ENCODE measurements at regions not wholly inside any gene's neighbourhood (a gene's known extent, or its start where the extent isn't known, plus 50 kb on each side); places are given as distances from the start of the nearest gene placed in this dataset.

DNA sequence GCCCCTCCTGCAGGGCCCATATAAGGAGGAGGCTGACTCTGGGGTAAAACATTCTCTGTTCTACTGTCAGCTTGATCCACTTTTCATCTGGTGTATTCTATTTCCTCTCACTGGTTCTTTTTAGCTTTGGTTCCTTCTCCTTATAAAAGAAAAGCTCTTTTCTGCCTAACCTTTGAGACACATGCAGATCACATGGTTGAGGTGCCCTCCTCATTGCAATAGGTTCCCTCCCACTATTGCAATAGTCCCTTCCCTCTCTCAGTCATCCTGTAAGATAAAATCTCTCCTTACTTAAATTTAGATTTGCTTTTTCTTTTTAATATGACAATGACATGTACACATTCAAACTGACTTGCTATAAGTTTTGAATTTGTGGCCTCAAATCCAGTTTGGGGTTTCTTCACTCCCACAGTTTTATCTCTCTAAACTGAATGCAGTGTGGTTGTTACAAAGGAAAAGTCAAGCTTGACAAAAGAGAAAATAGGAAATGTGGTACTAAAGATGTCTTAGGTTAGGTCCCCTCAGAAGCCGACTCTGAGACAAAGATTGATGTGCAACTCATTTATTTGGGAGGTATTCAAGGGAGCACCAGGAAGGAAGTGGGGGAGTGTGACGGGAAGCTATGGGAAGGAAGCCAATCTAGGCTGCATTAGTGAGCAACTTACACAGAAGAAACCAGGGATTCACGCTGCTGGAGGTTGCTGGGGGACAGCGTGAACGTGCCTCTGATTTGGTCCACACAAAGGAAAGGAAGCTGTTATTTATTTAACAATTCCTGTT lies 127.6 kb upstream of the LINC00305 start:
- H3K4me1 ChIP-seq (ENCODE audit: control insufficient read depth in 1 of 2, insufficient read depth in 1 of 2, low read depth in 1 of 2, low read length in 1 of 2), result no peaks in the 10 kb centered on the region
- no peak overlapping the region for H3K27ac ChIP-seq
- TF ChIP-seq, protein P1, sequence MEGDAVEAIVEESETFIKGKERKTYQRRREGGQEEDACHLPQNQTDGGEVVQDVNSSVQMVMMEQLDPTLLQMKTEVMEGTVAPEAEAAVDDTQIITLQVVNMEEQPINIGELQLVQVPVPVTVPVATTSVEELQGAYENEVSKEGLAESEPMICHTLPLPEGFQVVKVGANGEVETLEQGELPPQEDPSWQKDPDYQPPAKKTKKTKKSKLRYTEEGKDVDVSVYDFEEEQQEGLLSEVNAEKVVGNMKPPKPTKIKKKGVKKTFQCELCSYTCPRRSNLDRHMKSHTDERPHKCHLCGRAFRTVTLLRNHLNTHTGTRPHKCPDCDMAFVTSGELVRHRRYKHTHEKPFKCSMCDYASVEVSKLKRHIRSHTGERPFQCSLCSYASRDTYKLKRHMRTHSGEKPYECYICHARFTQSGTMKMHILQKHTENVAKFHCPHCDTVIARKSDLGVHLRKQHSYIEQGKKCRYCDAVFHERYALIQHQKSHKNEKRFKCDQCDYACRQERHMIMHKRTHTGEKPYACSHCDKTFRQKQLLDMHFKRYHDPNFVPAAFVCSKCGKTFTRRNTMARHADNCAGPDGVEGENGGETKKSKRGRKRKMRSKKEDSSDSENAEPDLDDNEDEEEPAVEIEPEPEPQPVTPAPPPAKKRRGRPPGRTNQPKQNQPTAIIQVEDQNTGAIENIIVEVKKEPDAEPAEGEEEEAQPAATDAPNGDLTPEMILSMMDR (IDR thresholded peaks at IDR 0.05), result no peak
- no peaks in the 10 kb centered on the region for H3K27me3 ChIP-seq
- no peaks in the 10 kb centered on the region for H3K36me3 ChIP-seq
- no peak overlapping the region for H3K4me3 ChIP-seq (ENCODE audit: low read depth in 1 of 2, low read length in 1 of 2)
- H3K9me3 ChIP-seq, result no peaks in the 10 kb centered on the region

DNA sequence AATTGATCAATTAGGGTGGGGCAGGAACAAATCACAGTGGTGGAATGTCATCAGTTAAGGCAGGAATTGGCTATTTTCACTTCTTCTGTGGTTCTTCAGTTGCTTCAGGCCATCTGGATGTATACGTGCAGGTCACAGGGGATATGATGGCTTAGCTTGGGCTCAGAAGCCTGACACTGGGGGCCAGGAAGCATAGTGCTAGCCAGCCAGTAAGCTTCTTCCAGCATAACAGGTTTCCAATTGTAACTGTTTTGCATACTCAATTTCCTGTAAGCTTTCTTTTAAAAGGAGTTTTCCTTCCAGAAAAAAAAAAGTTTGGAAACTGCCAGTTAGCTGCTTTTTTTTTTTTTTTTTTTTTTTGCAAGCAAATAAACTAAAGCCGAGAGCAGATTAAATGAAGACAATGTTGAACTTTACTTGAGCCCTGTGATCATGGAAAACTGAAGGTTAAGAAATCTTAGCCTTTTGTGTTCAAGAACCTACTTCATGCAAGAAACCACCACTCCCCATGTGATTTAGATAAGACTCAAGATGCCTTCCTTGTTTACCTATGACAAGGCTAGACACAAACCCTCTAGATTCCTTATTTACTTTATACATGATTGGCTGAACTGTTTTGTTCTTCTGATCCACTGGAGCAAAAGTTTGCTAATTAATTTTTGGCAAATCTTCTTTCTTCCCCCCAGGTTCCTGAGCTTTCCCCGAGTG lies 126.9 kb upstream of the LINC00305 start:
- Histone ChIP-seq H3K9me3 (no peaks in the 10 kb centered on the region), H3K4me3 (ENCODE audit: low read depth in 1 of 2, low read length in 1 of 2) (no peak overlapping the region), H3K27me3 (no peaks in the 10 kb centered on the region), H3K27ac (no peak overlapping the region), H3K4me1 (ENCODE audit: control insufficient read depth in 1 of 2, insufficient read depth in 1 of 2, low read depth in 1 of 2, low read length in 1 of 2) (no peaks in the 10 kb centered on the region), H3K36me3 (no peaks in the 10 kb centered on the region)
- TF ChIP-seq, protein P1 (IDR thresholded peaks at IDR 0.05), result no peak

DNA sequence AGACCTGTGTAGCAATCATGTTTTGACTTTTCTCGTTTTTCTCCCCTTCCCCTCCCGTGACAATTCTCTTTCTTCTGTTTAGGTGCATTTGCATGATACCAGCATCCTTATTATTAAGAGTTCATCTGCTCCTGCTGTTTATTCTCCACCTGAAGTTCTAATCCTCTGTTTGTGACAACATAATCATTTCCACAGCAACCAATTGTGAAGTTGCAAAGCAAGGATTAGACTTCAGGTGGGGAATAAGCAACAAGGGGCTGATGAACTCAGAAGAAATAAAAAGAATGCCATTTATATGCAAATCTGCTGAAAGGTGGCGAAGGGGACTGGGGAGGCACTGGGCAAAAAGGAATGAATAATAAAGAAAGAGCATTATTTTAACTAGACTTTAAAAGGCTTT lies 124.8 kb upstream of the LINC00305 start:
- TF ChIP-seq, protein P1 (IDR thresholded peaks at IDR 0.05), result no peak
- Histone ChIP-seq H3K36me3 (no peaks in the 10 kb centered on the region), H3K27ac (no peak overlapping the region), H3K4me1 (ENCODE audit: control insufficient read depth in 1 of 2, insufficient read depth in 1 of 2, low read depth in 1 of 2, low read length in 1 of 2) (no peaks in the 10 kb centered on the region), H3K27me3 (no peaks in the 10 kb centered on the region), H3K9me3 (no peaks in the 10 kb centered on the region), H3K4me3 (ENCODE audit: low read depth in 1 of 2, low read length in 1 of 2) (no peak overlapping the region)

DNA sequence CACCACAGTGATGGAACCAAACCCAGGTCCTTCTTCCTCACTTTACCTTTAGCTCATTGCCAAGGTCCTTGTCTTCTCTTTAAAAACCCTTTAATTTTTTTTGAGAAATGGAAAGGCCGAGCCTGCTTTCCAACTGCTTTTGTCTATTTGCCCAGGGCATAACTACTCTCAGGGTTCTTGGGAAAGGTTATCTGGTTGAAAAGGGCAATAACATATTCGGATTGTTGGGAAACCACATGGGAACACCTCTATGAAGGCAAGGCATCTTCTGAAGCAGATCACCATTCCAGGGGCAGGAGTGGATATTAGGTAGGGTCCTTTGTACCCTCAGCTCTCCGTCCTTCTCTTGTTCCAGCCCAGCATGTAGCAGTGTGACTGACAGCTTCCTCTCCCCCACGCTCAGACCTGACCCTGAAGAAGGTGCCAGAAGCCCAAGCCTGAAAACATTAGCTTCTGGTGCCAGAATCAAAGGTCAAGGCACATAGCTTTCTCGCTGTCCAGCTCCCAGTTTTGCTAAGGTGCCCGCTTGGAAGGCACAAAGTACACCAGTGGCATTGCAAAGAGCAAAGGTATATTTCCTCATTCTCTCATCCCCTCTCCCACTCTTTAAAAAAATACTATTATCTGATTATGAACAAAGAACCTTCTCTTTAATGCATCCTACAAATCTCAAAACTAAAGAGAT lies 123.2 kb upstream of the LINC00305 start:
- H3K36me3 ChIP-seq, result no peaks in the 10 kb centered on the region
- H3K9me3 ChIP-seq, result no peaks in the 10 kb centered on the region
- no peak overlapping the region for H3K27ac ChIP-seq
- H3K4me1 ChIP-seq (ENCODE audit: control insufficient read depth in 1 of 2, insufficient read depth in 1 of 2, low read depth in 1 of 2, low read length in 1 of 2), result no peaks in the 10 kb centered on the region
- H3K27me3 ChIP-seq, result no peaks in the 10 kb centered on the region
- TF ChIP-seq, protein P1 (IDR thresholded peaks at IDR 0.05), result no peak
- no peak overlapping the region for H3K4me3 ChIP-seq (ENCODE audit: low read depth in 1 of 2, low read length in 1 of 2)

DNA sequence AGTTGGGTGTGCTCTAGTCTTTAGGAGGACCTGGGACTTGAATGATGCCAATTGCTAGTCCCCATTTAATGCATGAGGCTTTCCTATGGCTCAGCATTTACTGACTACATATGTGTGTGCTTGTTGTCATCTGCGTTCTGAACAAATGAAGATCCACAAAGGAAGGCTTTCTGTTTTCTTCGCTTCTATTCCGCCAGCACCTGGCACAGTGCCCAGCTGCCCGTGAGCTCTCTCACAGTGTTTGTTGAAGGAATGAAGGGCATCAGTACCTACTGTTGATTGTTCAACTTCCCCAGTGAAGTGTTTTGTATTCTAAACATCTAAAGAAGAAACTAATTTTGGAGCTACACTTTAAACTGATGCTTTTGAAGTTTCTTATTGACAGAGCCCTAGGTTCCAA lies 122.4 kb upstream of the LINC00305 start:
- TF ChIP-seq, protein P1 (IDR thresholded peaks at IDR 0.05), result no peak
- H3K9me3 ChIP-seq, result no peaks in the 10 kb centered on the region
- no peak overlapping the region for H3K27ac ChIP-seq
- H3K27me3 ChIP-seq, result no peaks in the 10 kb centered on the region
- no peak overlapping the region for H3K4me3 ChIP-seq (ENCODE audit: low read depth in 1 of 2, low read length in 1 of 2)
- no peaks in the 10 kb centered on the region for H3K4me1 ChIP-seq (ENCODE audit: control insufficient read depth in 1 of 2, insufficient read depth in 1 of 2, low read depth in 1 of 2, low read length in 1 of 2)
- H3K36me3 ChIP-seq, result no peaks in the 10 kb centered on the region
